Adrenal gland (tissue), 5 donors: ENCODE measurements at regions not wholly inside any gene's neighbourhood (a gene's known extent, or its start where the extent isn't known, plus 50 kb on each side); places are given as distances from the start of the nearest gene placed in this dataset.

Experiments used
- POLR2A ChIP-seq, 2 donors: fragments of 450-650 bp; IDR thresholded peaks; one replicate each; pipeline ENCODE4 v1.6.1; 2017; ENCODE audit warnings: antibody characterized with exemption in 2 of 2, mild to moderate bottlenecking in 2 of 2, moderate library complexity in 1 of 2
- TF ChIP-seq, protein P1 (sequence below), 6 experiments: fragments of 450-650 bp in 4 of 6; fragments of 200-600 bp in 2 of 6; sonication (generic) in 1 of 6; IDR thresholded peaks; 1 replicate in 5 of 6; 2 replicates in 1 of 6; pipeline versions ENCODE4 v1.5.1 to v1.8.0; 2016 to 2021; ENCODE audit warnings: antibody characterized with exemption in 6 of 6, mild to moderate bottlenecking in 2 of 6, moderate library complexity in 1 of 6
- donor health status: DM: no; HTN: no; CAD: no.

DNA sequence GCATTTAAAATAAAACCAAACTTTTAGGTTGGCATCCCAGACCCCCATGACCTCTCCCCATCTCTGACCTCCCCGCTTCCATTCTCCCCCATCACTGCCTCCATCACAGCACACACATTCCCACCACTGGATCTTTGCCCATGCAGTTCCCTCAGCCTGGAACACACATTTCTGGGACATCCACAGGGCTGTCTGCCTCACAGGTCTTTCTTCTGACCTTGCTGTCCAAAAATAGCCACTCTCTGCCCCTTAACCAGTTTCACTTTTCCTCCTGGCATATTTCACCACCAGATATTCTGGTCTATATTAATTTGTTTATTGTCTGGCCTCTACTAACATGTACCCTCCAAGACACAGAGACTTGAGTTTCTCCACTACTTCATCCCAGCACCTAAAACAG lies 75.2 kb upstream of the PRDM11 start:
- TF ChIP-seq, protein P1, sequence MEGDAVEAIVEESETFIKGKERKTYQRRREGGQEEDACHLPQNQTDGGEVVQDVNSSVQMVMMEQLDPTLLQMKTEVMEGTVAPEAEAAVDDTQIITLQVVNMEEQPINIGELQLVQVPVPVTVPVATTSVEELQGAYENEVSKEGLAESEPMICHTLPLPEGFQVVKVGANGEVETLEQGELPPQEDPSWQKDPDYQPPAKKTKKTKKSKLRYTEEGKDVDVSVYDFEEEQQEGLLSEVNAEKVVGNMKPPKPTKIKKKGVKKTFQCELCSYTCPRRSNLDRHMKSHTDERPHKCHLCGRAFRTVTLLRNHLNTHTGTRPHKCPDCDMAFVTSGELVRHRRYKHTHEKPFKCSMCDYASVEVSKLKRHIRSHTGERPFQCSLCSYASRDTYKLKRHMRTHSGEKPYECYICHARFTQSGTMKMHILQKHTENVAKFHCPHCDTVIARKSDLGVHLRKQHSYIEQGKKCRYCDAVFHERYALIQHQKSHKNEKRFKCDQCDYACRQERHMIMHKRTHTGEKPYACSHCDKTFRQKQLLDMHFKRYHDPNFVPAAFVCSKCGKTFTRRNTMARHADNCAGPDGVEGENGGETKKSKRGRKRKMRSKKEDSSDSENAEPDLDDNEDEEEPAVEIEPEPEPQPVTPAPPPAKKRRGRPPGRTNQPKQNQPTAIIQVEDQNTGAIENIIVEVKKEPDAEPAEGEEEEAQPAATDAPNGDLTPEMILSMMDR (IDR thresholded peaks at IDR 0.05), result no peak
- no peak for TF ChIP-seq POLR2A (IDR thresholded peaks at IDR 0.05)
